Mammary epithelial cell (primary cell): ENCODE measurements at regions not wholly inside any gene's neighbourhood (a gene's known extent, or its start where the extent isn't known, plus 50 kb on each side); places are given as distances from the start of the nearest gene placed in this dataset.

ENCODE experiments used
- EZH2 ChIP-seq: IDR thresholded peaks from 2 replicates; pipeline ENCODE4 v1.6.1; 2012; ENCODE audit warnings: low read length, inconsistent platforms, borderline replicate concordance
- TF ChIP-seq, protein P1 (sequence below), 2 donors: IDR thresholded peaks in 1 of 2; conservative IDR thresholded peaks in 1 of 2; 2 replicates each; pipeline ENCODE4 v1.5.1; 2011 to 2012; ENCODE audit warnings: inconsistent platforms in 2 of 2, low read length in 2 of 2, mild to moderate bottlenecking in 2 of 2, control low read depth in 1 of 2, low read depth in 1 of 2; ENCODE audit not compliant: insufficient read depth in 1 of 2; ENCODE audit errors: extremely low read depth in 1 of 2

DNA sequence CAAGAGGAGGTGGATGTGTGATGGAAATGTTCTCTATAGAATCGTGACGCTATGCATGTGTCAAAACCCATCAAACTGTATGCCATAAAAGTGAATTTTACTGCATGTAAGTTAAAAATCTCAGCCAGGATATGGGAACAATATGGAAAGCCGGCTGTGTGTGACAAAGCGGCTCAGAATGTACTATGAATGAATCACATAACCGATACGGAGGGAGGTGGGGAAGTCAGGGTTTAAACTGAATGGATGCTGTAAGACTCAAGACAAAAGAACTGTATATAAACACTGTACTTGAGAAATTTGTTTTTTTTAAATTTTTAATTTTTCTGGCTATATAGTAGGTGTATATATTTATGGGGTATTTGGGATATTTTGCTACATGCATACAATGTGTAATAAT lies 111.6 kb upstream of the PDE4B start:
- TF ChIP-seq EZH2 = no peak
- TF ChIP-seq, protein P1, sequence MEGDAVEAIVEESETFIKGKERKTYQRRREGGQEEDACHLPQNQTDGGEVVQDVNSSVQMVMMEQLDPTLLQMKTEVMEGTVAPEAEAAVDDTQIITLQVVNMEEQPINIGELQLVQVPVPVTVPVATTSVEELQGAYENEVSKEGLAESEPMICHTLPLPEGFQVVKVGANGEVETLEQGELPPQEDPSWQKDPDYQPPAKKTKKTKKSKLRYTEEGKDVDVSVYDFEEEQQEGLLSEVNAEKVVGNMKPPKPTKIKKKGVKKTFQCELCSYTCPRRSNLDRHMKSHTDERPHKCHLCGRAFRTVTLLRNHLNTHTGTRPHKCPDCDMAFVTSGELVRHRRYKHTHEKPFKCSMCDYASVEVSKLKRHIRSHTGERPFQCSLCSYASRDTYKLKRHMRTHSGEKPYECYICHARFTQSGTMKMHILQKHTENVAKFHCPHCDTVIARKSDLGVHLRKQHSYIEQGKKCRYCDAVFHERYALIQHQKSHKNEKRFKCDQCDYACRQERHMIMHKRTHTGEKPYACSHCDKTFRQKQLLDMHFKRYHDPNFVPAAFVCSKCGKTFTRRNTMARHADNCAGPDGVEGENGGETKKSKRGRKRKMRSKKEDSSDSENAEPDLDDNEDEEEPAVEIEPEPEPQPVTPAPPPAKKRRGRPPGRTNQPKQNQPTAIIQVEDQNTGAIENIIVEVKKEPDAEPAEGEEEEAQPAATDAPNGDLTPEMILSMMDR (conservative IDR thresholded peaks at IDR 0.05 in 1 of 2, IDR thresholded peaks at IDR 0.05 in 1 of 2; ENCODE audit: extremely low read depth in 1 of 2, insufficient read depth in 1 of 2, low read depth in 1 of 2, low read length in 2 of 2) = no peak
